Cardiac muscle cell (in vitro differentiated cells and primary cell): ENCODE measurements at regions not wholly inside any gene's neighbourhood (a gene's known extent, or its start where the extent isn't known, plus 50 kb on each side); places are given as distances from the start of the nearest gene placed in this dataset.

ENCODE experiments used
- DNase-seq, 2 donors: peaks; one replicate each; pipeline versions ENCODE4 v3.0.0 to v3.0.0-alpha.2; 2010 to 2017; ENCODE audit warnings: low read depth in 1 of 2, low spot score in 1 of 2
- H3K27ac ChIP-seq: fragments of 200-600 bp; sonication (generic); 2 replicates; pipeline ENCODE4 v1.5.1; 2016
- H3K27me3 ChIP-seq: fragments of 200-600 bp; sonication (generic); 2 replicates; pipeline ENCODE4 v1.6.0; 2016; ENCODE audit warnings: control low read depth
- H3K36me3 ChIP-seq: fragments of 200-600 bp; sonication (generic); 2 replicates; pipeline ENCODE4 v1.5.1; 2016; ENCODE audit warnings: control low read depth
- H3K4me1 ChIP-seq: fragments of 200-600 bp; sonication (generic); 2 replicates; pipeline ENCODE4 v1.8.1; 2017; ENCODE audit warnings: low read depth, mild to moderate bottlenecking, mixed run types
- H3K4me3 ChIP-seq: fragments of 200-600 bp; sonication (generic); 2 replicates; pipeline ENCODE4 v1.5.1; 2016; ENCODE audit warnings: mild to moderate bottlenecking
- H3K9me3 ChIP-seq: fragments of 200-600 bp; sonication (generic); 2 replicates; pipeline ENCODE4 v1.5.1; 2017; ENCODE audit warnings: low read depth, mild to moderate bottlenecking, control low read depth
- CTCF ChIP-seq: IDR thresholded peaks from 2 replicates; pipeline ENCODE4 v1.5.1; 2012; ENCODE audit warnings: low read depth, mild to moderate bottlenecking, low read length

DNA sequence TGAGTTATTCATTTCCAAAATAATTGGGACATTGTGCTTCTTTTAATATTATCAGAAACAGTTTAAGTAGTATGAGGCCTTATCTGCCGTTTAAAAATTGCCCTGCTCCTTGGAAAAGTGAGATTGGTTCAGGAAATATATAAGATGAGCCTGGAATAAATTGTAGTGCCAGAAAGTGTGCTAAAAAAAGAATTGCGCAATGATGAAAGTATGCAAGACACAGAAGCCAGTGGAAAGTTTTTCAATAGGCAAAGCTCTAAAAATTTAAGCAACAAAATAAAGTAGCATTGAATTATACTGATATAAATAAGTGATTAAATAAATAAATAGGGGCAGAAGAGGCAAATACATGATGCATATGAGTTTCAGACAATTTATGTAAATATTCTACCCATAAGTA is 834.9 kb downstream of the BCL11B start:
- Histone ChIP-seq H3K36me3 (no peaks in the 10 kb centered on the region), H3K4me3 (no peak overlapping the region), H3K27me3 (no peaks in the 10 kb centered on the region), H3K27ac (no peak overlapping the region), H3K9me3 (no peaks in the 10 kb centered on the region), H3K4me1 (no peaks in the 10 kb centered on the region)
- TF ChIP-seq CTCF = no peak
- DNase-seq = no peak

GRCh38 chr14:98444077-98444476 is 827.9 kb downstream of the BCL11B start:
- no peak overlapping the region for H3K27ac ChIP-seq
- H3K36me3 ChIP-seq = no peaks in the 10 kb centered on the region
- H3K4me1 ChIP-seq = no peaks in the 10 kb centered on the region
- H3K4me3 ChIP-seq = no peak overlapping the region
- no peaks in the 10 kb centered on the region for H3K27me3 ChIP-seq
- no peak for DNase-seq
- H3K9me3 ChIP-seq = no peaks in the 10 kb centered on the region
- TF ChIP-seq CTCF = no peak

- DNase-seq = no peak
- Histone ChIP-seq H3K36me3 (no peaks in the 10 kb centered on the region), H3K27ac (no peak overlapping the region), H3K4me3 (no peak overlapping the region), H3K4me1 (no peaks in the 10 kb centered on the region), H3K27me3 (no peaks in the 10 kb centered on the region), H3K9me3 (no peaks in the 10 kb centered on the region)
- no peak for TF ChIP-seq CTCF
These were observed 826.3 kb downstream of the BCL11B start for GRCh38 chr14:98445718-98446117.

GRCh38 chr14:98446508-98446907 is 825.5 kb downstream of the BCL11B start:
- DNase-seq = no peak
- no peak for TF ChIP-seq CTCF
- Histone ChIP-seq H3K27ac (no peak overlapping the region), H3K9me3 (no peaks in the 10 kb centered on the region), H3K4me1 (no peaks in the 10 kb centered on the region), H3K27me3 (no peaks in the 10 kb centered on the region), H3K4me3 (no peak overlapping the region), H3K36me3 (no peaks in the 10 kb centered on the region)

GRCh38 chr14:98456231-98456630 is 815.8 kb downstream of the BCL11B start:
- no peaks in the 10 kb centered on the region for H3K27me3 ChIP-seq
- H3K27ac ChIP-seq = no peak overlapping the region
- H3K4me1 ChIP-seq = no peaks in the 10 kb centered on the region
- no peak overlapping the region for H3K4me3 ChIP-seq
- no peaks in the 10 kb centered on the region for H3K9me3 ChIP-seq
- no peak for TF ChIP-seq CTCF
- H3K36me3 ChIP-seq = no peaks in the 10 kb centered on the region
- no peak for DNase-seq

- no peaks in the 10 kb centered on the region for H3K36me3 ChIP-seq
- no peak for DNase-seq
- no peaks in the 10 kb centered on the region for H3K4me1 ChIP-seq
- no peaks in the 10 kb centered on the region for H3K27me3 ChIP-seq
- no peak for TF ChIP-seq CTCF
- H3K9me3 ChIP-seq = no peaks in the 10 kb centered on the region
- no peak overlapping the region for H3K4me3 ChIP-seq
- no peak overlapping the region for H3K27ac ChIP-seq
These were observed 813.3 kb downstream of the BCL11B start for GRCh38 chr14:98458702-98459101.
